Hepatocyte (in vitro differentiated cells): ENCODE measurements at regions not wholly inside any gene's neighbourhood (a gene's known extent, or its start where the extent isn't known, plus 50 kb on each side); places are given as distances from the start of the nearest gene placed in this dataset.
A peak's percentile ranks its signal among the peaks of the same experiment; 100 is the strongest.
"Not testable (repeated sequence)": the region's sequence is repeated elsewhere in the genome, so short reads cannot be mapped to it uniquely, and the experiment has no call there.

Source experiments
- DNase-seq: peaks from one replicate; pipeline ENCODE4 v3.0.0-alpha.2; 2016; ENCODE audit warnings: low spot score
- H2AFZ ChIP-seq: fragments of 200-600 bp; sonication (generic); 2 replicates; pipeline ENCODE4 v1.6.0; 2016; ENCODE audit warnings: antibody characterized with exemption, mild to moderate bottlenecking
- H3K27ac ChIP-seq: fragments of 200-600 bp; sonication (generic); 2 replicates; pipeline ENCODE4 v1.5.1; 2016; ENCODE audit warnings: mild to moderate bottlenecking
- H3K27me3 ChIP-seq: fragments of 200-600 bp; sonication (generic); 2 replicates; pipeline ENCODE4 v1.6.1; 2016
- H3K36me3 ChIP-seq: fragments of 200-600 bp; sonication (generic); replicated peaks from 2 replicates; pipeline ENCODE4 v1.5.1; 2016; ENCODE audit warnings: low read depth; ENCODE audit not compliant: insufficient read depth
- H3K4me1 ChIP-seq: fragments of 200-600 bp; sonication (generic); 2 replicates; pipeline ENCODE4 v1.5.1; 2016; ENCODE audit warnings: mild to moderate bottlenecking, moderate library complexity; ENCODE audit not compliant: insufficient read depth
- H3K4me2 ChIP-seq: fragments of 200-600 bp; sonication (generic); 2 replicates; pipeline ENCODE4 v1.6.0; 2016
- H3K4me3 ChIP-seq: fragments of 200-600 bp; sonication (generic); 2 replicates; pipeline ENCODE4 v1.5.1; 2016; ENCODE audit warnings: mild to moderate bottlenecking
- H3K79me2 ChIP-seq: fragments of 200-600 bp; sonication (generic); 2 replicates; pipeline ENCODE4 v1.6.0; 2017; ENCODE audit warnings: mild to moderate bottlenecking
- H3K9me2 ChIP-seq: fragments of 200-600 bp; sonication (generic); replicated peaks from 2 replicates; pipeline ENCODE4 v1.6.0; 2017; ENCODE audit warnings: mild to moderate bottlenecking; ENCODE audit not compliant: insufficient read depth
- H3K9me3 ChIP-seq: fragments of 200-600 bp; sonication (generic); 2 replicates; pipeline ENCODE4 v1.5.1; 2016; ENCODE audit warnings: low read depth, mild to moderate bottlenecking
- H4K20me1 ChIP-seq: fragments of 200-600 bp; sonication (generic); 2 replicates; pipeline ENCODE4 v1.6.0; 2016; ENCODE audit warnings: mild to moderate bottlenecking; ENCODE audit not compliant: insufficient read depth, poor library complexity, severe bottlenecking
- CTCF ChIP-seq: fragments of 200-600 bp; sonication (generic); IDR thresholded peaks from 2 replicates; pipeline ENCODE4 v1.5.1; 2016; ENCODE audit warnings: antibody characterized with exemption, mild to moderate bottlenecking; ENCODE audit not compliant: poor library complexity
- EZH2 ChIP-seq: fragments of 200-600 bp; sonication (generic); IDR thresholded peaks from 2 replicates; pipeline ENCODE4 v1.6.1; 2016; ENCODE audit warnings: antibody characterized with exemption, mild to moderate bottlenecking, borderline replicate concordance
- EZH2phosphoT487 ChIP-seq: fragments of 200-600 bp; sonication (generic); IDR thresholded peaks from one replicate; pipeline ENCODE4 v1.6.1; 2018; ENCODE audit warnings: antibody characterized with exemption, mild to moderate bottlenecking, low read depth, moderate library complexity; ENCODE audit not compliant: unreplicated experiment, severe bottlenecking
- WGBS: methylation state at CpG from one replicate; pipeline ENCODE4 v1.1.6; 2016; ENCODE audit warnings: low lambda C conversion rate; ENCODE audit errors: missing lambda C conversion rate; 5-methylcytosine and 5-hydroxymethylcytosine counted together

- TF ChIP-seq CTCF (no peak), EZH2 (no peak), EZH2phosphoT487 (no peak)
- Histone ChIP-seq H3K36me3 (no peaks in the 10 kb centered on the region), H3K9me3 (no peaks in the 10 kb centered on the region), H3K9me2 (no peaks in the 10 kb centered on the region), H3K4me1 (peaks cover 21% of the 10 kb centered on the region), H4K20me1 (no peaks in the 10 kb centered on the region), H3K27ac (peak overlapping the region; percentile 83), H3K27me3 (no peaks in the 10 kb centered on the region), H3K79me2 (no peaks in the 10 kb centered on the region), H2AFZ (peak overlapping the region; percentile 21), H3K4me3 (no peak overlapping the region), H3K4me2 (peak overlapping the region; percentile 59)
- 44% methylated on average over 3 of the region's 3 CpGs for WGBS
- DNase-seq, result peak; percentile 17
Observed at GRCh38 chr5:82586661-82587310, 308.6 kb upstream of the RPS23 start.

- H3K4me1 ChIP-seq, result peaks cover 21% of the 10 kb centered on the region
- H3K27me3 ChIP-seq, result no peaks in the 10 kb centered on the region
- H3K4me3 ChIP-seq, result no peak overlapping the region
- no peaks in the 10 kb centered on the region for H3K79me2 ChIP-seq
- no peaks in the 10 kb centered on the region for H4K20me1 ChIP-seq
- DNase-seq, result peak; percentile 16
- H3K9me2 ChIP-seq, result no peaks in the 10 kb centered on the region
- WGBS, result 71% methylated on average over 2 of the region's 2 CpGs
- H3K36me3 ChIP-seq, result no peaks in the 10 kb centered on the region
- H2AFZ ChIP-seq, result peak overlapping the region; percentile 21
- peak overlapping the region; percentile 59 for H3K4me2 ChIP-seq
- no peak for TF ChIP-seq EZH2
- TF ChIP-seq EZH2phosphoT487, result no peak
- no peak for TF ChIP-seq CTCF
- H3K9me3 ChIP-seq, result no peaks in the 10 kb centered on the region
- H3K27ac ChIP-seq, result peak overlapping the region; percentile 83
Observed at GRCh38 chr5:82586181-82586580, 308.0 kb upstream of the RPS23 start.

GRCh38 chr5:82584631-82585030, 306.5 kb upstream of the RPS23 start:
- Histone ChIP-seq H3K4me1 (peaks cover 21% of the 10 kb centered on the region), H3K79me2 (no peaks in the 10 kb centered on the region), H3K27ac (no peak overlapping the region), H3K27me3 (no peaks in the 10 kb centered on the region), H3K9me2 (no peaks in the 10 kb centered on the region), H2AFZ (no peak overlapping the region), H3K4me3 (no peak overlapping the region), H4K20me1 (no peaks in the 10 kb centered on the region), H3K9me3 (no peaks in the 10 kb centered on the region), H3K36me3 (no peaks in the 10 kb centered on the region), H3K4me2 (no peak overlapping the region)
- 96% methylated on average over 4 of the region's 4 CpGs for WGBS
- no peak for TF ChIP-seq CTCF
- TF ChIP-seq EZH2phosphoT487, result no peak
- no peak for TF ChIP-seq EZH2
- no peak for DNase-seq

- not testable (repeated sequence) for H3K9me2 ChIP-seq, H3K4me3 ChIP-seq, H3K27ac ChIP-seq, H3K4me2 ChIP-seq, H2AFZ ChIP-seq, H3K9me3 ChIP-seq, H4K20me1 ChIP-seq, H3K79me2 ChIP-seq, H3K36me3 ChIP-seq, DNase-seq, H3K27me3 ChIP-seq
- over 99% methylated on average over 6 of the region's 6 CpGs for WGBS
- H3K4me1 ChIP-seq, result peaks cover 21% of the 10 kb centered on the region
Observed at GRCh38 chr5:82583331-82583730, 305.2 kb upstream of the RPS23 start.
